H1 (cell line): ENCODE measurements at regions not wholly inside any gene's neighbourhood (a gene's known extent, or its start where the extent isn't known, plus 50 kb on each side); places are given as distances from the start of the nearest gene placed in this dataset.

Experiments used
- CREB1 ChIP-seq: IDR thresholded peaks from 2 replicates; pipeline ENCODE4 v1.6.1; 2012; ENCODE audit warnings: inconsistent platforms
- EGR1 ChIP-seq: IDR thresholded peaks from 2 replicates; pipeline ENCODE4 v1.6.1; 2011; ENCODE audit warnings: low read depth, low read length, borderline replicate concordance
- GABPA ChIP-seq: IDR thresholded peaks from 2 replicates; pipeline ENCODE4 v1.6.1; 2011; ENCODE audit warnings: mild to moderate bottlenecking, low read length, moderate library complexity, borderline replicate concordance; ENCODE audit not compliant: insufficient read depth
- JUN ChIP-seq: IDR thresholded peaks from 2 replicates; pipeline ENCODE4 v1.6.1; 2011; ENCODE audit warnings: low read depth, mild to moderate bottlenecking, improper control_type of control experiment, low read length
- MAFK ChIP-seq: IDR thresholded peaks from 2 replicates; pipeline ENCODE4 v1.6.1; 2012; ENCODE audit warnings: low read depth, mild to moderate bottlenecking, improper control_type of control experiment, low read length
- POLR2A ChIP-seq, 2 experiments: IDR thresholded peaks; 1 replicate in 1 of 2; 2 replicates in 1 of 2; pipeline ENCODE4 v1.6.1; 2011; ENCODE audit warnings: low read depth in 2 of 2, low read length in 2 of 2, mild to moderate bottlenecking in 2 of 2; ENCODE audit errors: control extremely low read depth in 1 of 2
- RAD21 ChIP-seq, 2 experiments: IDR thresholded peaks in 1 of 2; conservative IDR thresholded peaks in 1 of 2; 2 replicates each; pipeline ENCODE4 v1.6.1; 2011; ENCODE audit warnings: low read depth in 2 of 2, low read length in 2 of 2, improper control_type of control experiment in 1 of 2, inconsistent platforms in 1 of 2, mild to moderate bottlenecking in 1 of 2, moderate library complexity in 1 of 2
- RXRA ChIP-seq: IDR thresholded peaks from 2 replicates; pipeline ENCODE4 v1.6.1; 2011; ENCODE audit warnings: low read depth, mild to moderate bottlenecking, low read length, moderate library complexity; ENCODE audit not compliant: insufficient read depth
- TAF1 ChIP-seq: IDR thresholded peaks from 2 replicates; pipeline ENCODE4 v1.6.1; 2011; ENCODE audit warnings: mild to moderate bottlenecking, low read depth, low read length
- TAF7 ChIP-seq: optimal IDR thresholded peaks from 2 replicates; pipeline ENCODE3; 2011; ENCODE audit warnings: low read depth, mild to moderate bottlenecking, inconsistent platforms, low read length, moderate library complexity, borderline replicate concordance
- TF ChIP-seq, protein P1 (sequence below), 3 experiments: IDR thresholded peaks; 1 replicate in 2 of 3; 2 replicates in 1 of 3; pipeline versions ENCODE4 v1.5.1 to v1.6.1; 2011; ENCODE audit warnings: low read length in 3 of 3, mild to moderate bottlenecking in 3 of 3, inconsistent platforms in 2 of 3, low read depth in 1 of 3, moderate library complexity in 1 of 3; ENCODE audit not compliant: insufficient read depth in 1 of 3; ENCODE audit errors: control extremely low read depth in 1 of 3

DNA sequence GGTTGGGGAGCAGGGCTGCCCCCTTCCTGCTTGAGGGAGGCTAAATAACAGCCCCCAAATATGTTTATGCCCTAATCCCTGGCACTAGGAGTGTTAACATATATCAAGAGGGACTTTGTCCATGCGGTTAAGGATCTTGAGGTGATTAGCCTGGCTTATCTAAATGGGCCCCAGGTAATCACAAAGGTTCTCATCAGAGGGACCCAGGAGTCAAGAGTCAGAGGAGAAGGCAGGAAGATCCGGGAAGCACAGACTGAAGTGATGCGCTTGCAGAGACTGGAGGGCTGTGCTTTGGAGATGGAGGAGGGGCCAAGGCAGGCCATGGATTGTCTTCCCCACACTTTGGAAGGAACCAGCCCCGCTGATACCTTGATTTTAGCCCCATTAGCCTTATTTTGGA, 86.4 kb downstream of the IER5 start:
- TF ChIP-seq, protein P1, sequence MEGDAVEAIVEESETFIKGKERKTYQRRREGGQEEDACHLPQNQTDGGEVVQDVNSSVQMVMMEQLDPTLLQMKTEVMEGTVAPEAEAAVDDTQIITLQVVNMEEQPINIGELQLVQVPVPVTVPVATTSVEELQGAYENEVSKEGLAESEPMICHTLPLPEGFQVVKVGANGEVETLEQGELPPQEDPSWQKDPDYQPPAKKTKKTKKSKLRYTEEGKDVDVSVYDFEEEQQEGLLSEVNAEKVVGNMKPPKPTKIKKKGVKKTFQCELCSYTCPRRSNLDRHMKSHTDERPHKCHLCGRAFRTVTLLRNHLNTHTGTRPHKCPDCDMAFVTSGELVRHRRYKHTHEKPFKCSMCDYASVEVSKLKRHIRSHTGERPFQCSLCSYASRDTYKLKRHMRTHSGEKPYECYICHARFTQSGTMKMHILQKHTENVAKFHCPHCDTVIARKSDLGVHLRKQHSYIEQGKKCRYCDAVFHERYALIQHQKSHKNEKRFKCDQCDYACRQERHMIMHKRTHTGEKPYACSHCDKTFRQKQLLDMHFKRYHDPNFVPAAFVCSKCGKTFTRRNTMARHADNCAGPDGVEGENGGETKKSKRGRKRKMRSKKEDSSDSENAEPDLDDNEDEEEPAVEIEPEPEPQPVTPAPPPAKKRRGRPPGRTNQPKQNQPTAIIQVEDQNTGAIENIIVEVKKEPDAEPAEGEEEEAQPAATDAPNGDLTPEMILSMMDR (IDR thresholded peaks at IDR 0.05; ENCODE audit: control extremely low read depth in 1 of 3, insufficient read depth in 1 of 3, low read depth in 1 of 3, low read length in 3 of 3): no peak
- TF ChIP-seq MAFK (no peak), EGR1 (no peak), CREB1 (no peak), JUN (no peak), RXRA (no peak), GABPA (no peak), TAF1 (no peak), TAF7 (no peak), RAD21 (IDR thresholded peaks at IDR 0.05 in 1 of 2, conservative IDR thresholded peaks at IDR 0.05 in 1 of 2; ENCODE audit: low read depth in 2 of 2, low read length in 2 of 2) (no peak), POLR2A (IDR thresholded peaks at IDR 0.05; ENCODE audit: control extremely low read depth in 1 of 2, low read depth in 2 of 2, low read length in 2 of 2) (no peak)
